GM12873 (cell line): ENCODE measurements at regions not wholly inside any gene's neighbourhood (a gene's known extent, or its start where the extent isn't known, plus 50 kb on each side); places are given as distances from the start of the nearest gene placed in this dataset.

Experiments
- CTCF ChIP-seq: IDR thresholded peaks from 2 replicates; pipeline ENCODE4 v1.5.1; 2012; ENCODE audit warnings: low read depth, mild to moderate bottlenecking, moderate library complexity, low read length, control low read depth; ENCODE audit not compliant: insufficient read depth; ENCODE audit errors: missing control alignments

GRCh38 chr4:24337451-24338190 is 246.7 kb downstream of the DHX15 start:
- no peak for TF ChIP-seq CTCF

- no peak for TF ChIP-seq CTCF
Observed at GRCh38 chr4:24335616-24336015, 248.7 kb downstream of the DHX15 start.

GRCh38 chr4:24334906-24335305 is 249.4 kb downstream of the DHX15 start:
- no peak for TF ChIP-seq CTCF

- no peak for TF ChIP-seq CTCF
Observed at GRCh38 chr4:24330573-24330972, 253.8 kb downstream of the DHX15 start.

GRCh38 chr4:24330172-24330571 is 254.2 kb downstream of the DHX15 start:
- TF ChIP-seq CTCF = no peak

- no peak for TF ChIP-seq CTCF
Observed at GRCh38 chr4:24328711-24329110, 255.6 kb downstream of the DHX15 start.

GRCh38 chr4:24328310-24328709 is 256.0 kb downstream of the DHX15 start:
- TF ChIP-seq CTCF = no peak
